ENCODE measurements at regions not wholly inside any gene's neighbourhood (a gene's known extent, or its start where the extent isn't known, plus 50 kb on each side); places are given as distances from the start of the nearest gene placed in this dataset.

DNA sequence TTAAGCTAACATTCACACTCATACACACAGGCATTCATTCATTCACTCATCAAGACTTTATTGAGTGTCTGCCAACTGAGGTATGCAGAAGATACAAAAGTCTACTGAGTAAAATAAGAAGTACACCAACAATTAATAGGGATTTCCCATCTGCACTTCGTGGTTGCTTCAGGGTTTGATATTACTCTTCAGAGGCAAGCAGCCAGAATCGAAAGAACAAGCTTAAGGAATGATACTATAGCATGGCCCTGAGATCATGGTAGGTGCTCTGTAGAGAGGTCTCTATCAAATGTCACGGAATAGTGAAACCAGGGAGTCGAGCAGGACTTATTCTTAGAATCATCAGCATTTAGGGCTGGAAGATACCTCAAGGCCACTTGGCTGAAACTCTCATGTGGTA, 135.4 kb downstream of the NRN1 start:
- 79% methylated on average over 4 of the region's 4 CpGs for WGBS (ENCODE audit: low lambda C conversion rate, missing lambda C conversion rate)
- no peaks in the 10 kb centered on the region for H3K9me3 ChIP-seq (ENCODE audit: low read depth)
- H3K4me1 ChIP-seq (ENCODE audit: insufficient read depth): no peaks in the 10 kb centered on the region
- H3K4me2 ChIP-seq: no peak overlapping the region
- no peaks in the 10 kb centered on the region for H3K79me2 ChIP-seq
- TF ChIP-seq CTCF (IDR thresholded peaks at IDR 0.05; ENCODE audit: poor library complexity) (no peak), EZH2 (IDR thresholded peaks at IDR 0.05; ENCODE audit: borderline replicate concordance) (no peak), EZH2phosphoT487 (IDR thresholded peaks at IDR 0.05; ENCODE audit: low read depth, severe bottlenecking, unreplicated experiment) (no peak)
- DNase-seq (ENCODE audit: low spot score): no peak
- no peaks in the 10 kb centered on the region for H3K9me2 ChIP-seq (replicated peaks; ENCODE audit: insufficient read depth)
- H3K36me3 ChIP-seq (replicated peaks; ENCODE audit: insufficient read depth, low read depth): no peaks in the 10 kb centered on the region
- no peak overlapping the region for H3K27ac ChIP-seq
- no peak overlapping the region for H3K4me3 ChIP-seq
- H4K20me1 ChIP-seq (ENCODE audit: insufficient read depth, poor library complexity, severe bottlenecking): no peaks in the 10 kb centered on the region
- no peaks in the 10 kb centered on the region for H3K27me3 ChIP-seq
- no peak overlapping the region for H2AFZ ChIP-seq

DNA sequence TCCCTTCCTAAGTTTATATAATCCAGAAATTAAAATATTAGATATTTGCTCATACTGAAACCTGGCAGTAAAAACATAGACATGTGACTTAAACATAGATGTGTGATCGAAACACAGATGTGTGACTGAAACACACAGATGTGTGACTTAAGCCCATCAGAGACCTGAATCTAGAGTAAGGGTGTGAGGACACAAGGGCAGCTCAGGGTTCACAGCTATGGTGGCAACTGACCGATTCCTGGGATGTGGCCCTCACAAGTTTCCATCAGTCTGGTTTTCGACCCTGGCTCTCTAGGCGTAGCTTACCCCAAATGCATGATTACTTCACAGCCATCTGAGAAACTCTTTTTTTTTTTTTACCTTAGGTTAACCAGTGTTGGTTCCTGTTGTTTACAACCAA, 137.0 kb downstream of the NRN1 start:
- H2AFZ ChIP-seq: no peak overlapping the region
- no peaks in the 10 kb centered on the region for H3K36me3 ChIP-seq (replicated peaks; ENCODE audit: insufficient read depth, low read depth)

GRCh38 chr6:5869261-5869660, 137.5 kb downstream of the NRN1 start:
- DNase-seq (ENCODE audit: low spot score): no peak
- Histone ChIP-seq H3K9me3 (ENCODE audit: low read depth) (no peaks in the 10 kb centered on the region), H3K27me3 (no peaks in the 10 kb centered on the region), H3K36me3 (replicated peaks; ENCODE audit: insufficient read depth, low read depth) (no peaks in the 10 kb centered on the region), H3K27ac (no peak overlapping the region), H3K4me1 (ENCODE audit: insufficient read depth) (no peaks in the 10 kb centered on the region), H3K4me2 (no peak overlapping the region), H3K9me2 (replicated peaks; ENCODE audit: insufficient read depth) (no peaks in the 10 kb centered on the region), H3K4me3 (no peak overlapping the region), H3K79me2 (no peaks in the 10 kb centered on the region), H4K20me1 (ENCODE audit: insufficient read depth, poor library complexity, severe bottlenecking) (no peaks in the 10 kb centered on the region), H2AFZ (no peak overlapping the region)
- TF ChIP-seq EZH2phosphoT487 (IDR thresholded peaks at IDR 0.05; ENCODE audit: low read depth, severe bottlenecking, unreplicated experiment): no peak
- no peak for TF ChIP-seq CTCF (IDR thresholded peaks at IDR 0.05; ENCODE audit: poor library complexity)
- no peak for TF ChIP-seq EZH2 (IDR thresholded peaks at IDR 0.05; ENCODE audit: borderline replicate concordance)

More for the DNA sequence above, 137.0 kb downstream of the NRN1 start:
- Histone ChIP-seq H3K9me2 (replicated peaks; ENCODE audit: insufficient read depth) (no peaks in the 10 kb centered on the region), H4K20me1 (ENCODE audit: insufficient read depth, poor library complexity, severe bottlenecking) (no peaks in the 10 kb centered on the region), H3K4me3 (no peak overlapping the region), H3K4me2 (no peak overlapping the region), H3K27ac (no peak overlapping the region), H3K9me3 (ENCODE audit: low read depth) (no peaks in the 10 kb centered on the region), H3K4me1 (ENCODE audit: insufficient read depth) (no peaks in the 10 kb centered on the region), H3K27me3 (no peaks in the 10 kb centered on the region), H3K79me2 (no peaks in the 10 kb centered on the region)
- 91% methylated on average over 4 of the region's 4 CpGs for WGBS (ENCODE audit: low lambda C conversion rate, missing lambda C conversion rate)
- TF ChIP-seq EZH2phosphoT487 (IDR thresholded peaks at IDR 0.05; ENCODE audit: low read depth, severe bottlenecking, unreplicated experiment) (no peak), EZH2 (IDR thresholded peaks at IDR 0.05; ENCODE audit: borderline replicate concordance) (no peak), CTCF (IDR thresholded peaks at IDR 0.05; ENCODE audit: poor library complexity) (no peak)
- no peak for DNase-seq (ENCODE audit: low spot score)

- no peaks in the 10 kb centered on the region for H3K9me3 ChIP-seq (ENCODE audit: low read depth)
- H3K4me2 ChIP-seq: peak overlapping the region; percentile 59
- no peak overlapping the region for H2AFZ ChIP-seq
- H3K27me3 ChIP-seq: no peaks in the 10 kb centered on the region
- DNase-seq (ENCODE audit: low spot score): peak; percentile 37
- no peaks in the 10 kb centered on the region for H3K79me2 ChIP-seq
- H3K36me3 ChIP-seq (replicated peaks; ENCODE audit: insufficient read depth, low read depth): no peaks in the 10 kb centered on the region
- TF ChIP-seq EZH2phosphoT487 (IDR thresholded peaks at IDR 0.05; ENCODE audit: low read depth, severe bottlenecking, unreplicated experiment) (no peak), EZH2 (IDR thresholded peaks at IDR 0.05; ENCODE audit: borderline replicate concordance) (no peak), CTCF (IDR thresholded peaks at IDR 0.05; ENCODE audit: poor library complexity) (no peak)
- no peaks in the 10 kb centered on the region for H3K9me2 ChIP-seq (replicated peaks; ENCODE audit: insufficient read depth)
- H3K4me1 ChIP-seq (ENCODE audit: insufficient read depth): no peaks in the 10 kb centered on the region
- WGBS (ENCODE audit: low lambda C conversion rate, missing lambda C conversion rate): 57% methylated on average over 4 of the region's 4 CpGs
- peak overlapping the region; percentile 23 for H3K27ac ChIP-seq
- no peak overlapping the region for H3K4me3 ChIP-seq
- H4K20me1 ChIP-seq (ENCODE audit: insufficient read depth, poor library complexity, severe bottlenecking): no peaks in the 10 kb centered on the region
Measured at GRCh38 chr6:5866547-5867051, 140.1 kb downstream of the NRN1 start.
